ENCODE measurements at regions not wholly inside any gene's neighbourhood (a gene's known extent, or its start where the extent isn't known, plus 50 kb on each side); places are given as distances from the start of the nearest gene placed in this dataset.

GRCh38 chrX:46301903-46302302, 243.3 kb downstream of the ZNF674 start:
- no peak for DNase-seq (ENCODE audit: low read depth)

- DNase-seq (ENCODE audit: low read depth), result peak; percentile 74
These were observed 246.4 kb downstream of the ZNF674 start for GRCh38 chrX:46298821-46299220.

GRCh38 chrX:46295963-46296362, 249.3 kb downstream of the ZNF674 start:
- no peak for DNase-seq (ENCODE audit: low read depth)

- DNase-seq (ENCODE audit: low read depth), result peak; percentile 44
These were observed 251.0 kb downstream of the ZNF674 start for GRCh38 chrX:46294234-46294633.

GRCh38 chrX:46279925-46280313, 265.3 kb downstream of the ZNF674 start:
- peak; percentile 52 for DNase-seq (ENCODE audit: low read depth)

GRCh38 chrX:46279214-46279924, 265.9 kb downstream of the ZNF674 start:
- no peak for DNase-seq (ENCODE audit: low read depth)

GRCh38 chrX:46278572-46278971, 266.6 kb downstream of the ZNF674 start:
- DNase-seq (ENCODE audit: low read depth), result no peak

- DNase-seq (ENCODE audit: low read depth), result peak; percentile 61
These were observed 276.8 kb downstream of the ZNF674 start for GRCh38 chrX:46268412-46268811.

- DNase-seq (ENCODE audit: low read depth), result no peak
These were observed 281.7 kb downstream of the ZNF674 start for GRCh38 chrX:46263494-46263893.

- DNase-seq (ENCODE audit: low read depth), result no peak
These were observed 282.9 kb downstream of the ZNF674 start for GRCh38 chrX:46262304-46262703.

- no peak for DNase-seq (ENCODE audit: low read depth)
These were observed 284.7 kb downstream of the ZNF674 start for GRCh38 chrX:46260499-46260898.

- no peak for DNase-seq (ENCODE audit: low read depth)
These were observed 286.9 kb downstream of the ZNF674 start for GRCh38 chrX:46258356-46258755.

- peak; percentile 32 for DNase-seq (ENCODE audit: low read depth)
These were observed 287.8 kb downstream of the ZNF674 start for GRCh38 chrX:46257451-46257879.

GRCh38 chrX:46256875-46257274, 288.3 kb downstream of the ZNF674 start:
- DNase-seq (ENCODE audit: low read depth), result no peak

GRCh38 chrX:46255046-46255445, 290.2 kb downstream of the ZNF674 start:
- no peak for DNase-seq (ENCODE audit: low read depth)

- no peak for DNase-seq (ENCODE audit: low read depth)
These were observed 290.6 kb downstream of the ZNF674 start for GRCh38 chrX:46254641-46255040.

- DNase-seq (ENCODE audit: low read depth), result peak; percentile 75
These were observed 293.5 kb downstream of the ZNF674 start for GRCh38 chrX:46251755-46252154.

GRCh38 chrX:46250151-46250550, 295.1 kb downstream of the ZNF674 start:
- no peak for DNase-seq (ENCODE audit: low read depth)

GRCh38 chrX:46247456-46247855, 297.8 kb downstream of the ZNF674 start:
- DNase-seq (ENCODE audit: low read depth), result no peak

- no peak for DNase-seq (ENCODE audit: low read depth)
These were observed 300.8 kb downstream of the ZNF674 start for GRCh38 chrX:46244451-46244850.

- DNase-seq (ENCODE audit: low read depth), result peak; percentile 46
These were observed 308.8 kb downstream of the ZNF674 start for GRCh38 chrX:46236411-46236810.

GRCh38 chrX:46235778-46236177, 309.4 kb downstream of the ZNF674 start:
- no peak for DNase-seq (ENCODE audit: low read depth)

GRCh38 chrX:46234775-46235174, 310.4 kb downstream of the ZNF674 start:
- no peak for DNase-seq (ENCODE audit: low read depth)

GRCh38 chrX:46228389-46228788, 316.8 kb downstream of the ZNF674 start:
- no peak for DNase-seq (ENCODE audit: low read depth)

Measured in LHCN-M2 (cell line).